Upper lobe of right lung (tissue), 1 donor: ENCODE measurements at regions not wholly inside any gene's neighbourhood (a gene's known extent, or its start where the extent isn't known, plus 50 kb on each side); places are given as distances from the start of the nearest gene placed in this dataset.

Source experiments
- ATAC-seq: fragments of 200-7000 bp; cut with Tn5 transposase; one replicate; pipeline ENCODE4 v1.9.1; 2020; ENCODE audit warnings: mild to moderate bottlenecking, moderate library complexity
- DNase-seq: peaks from one replicate; pipeline ENCODE4 v3.0.0-alpha.2; 2020
- H3K27ac ChIP-seq: fragments of 200-600 bp; one replicate; pipeline ENCODE4 v1.8.0; 2022
- H3K27me3 ChIP-seq: fragments of 200-600 bp; one replicate; pipeline ENCODE4 v1.8.0; 2022; ENCODE audit warnings: mild to moderate bottlenecking
- H3K36me3 ChIP-seq: fragments of 200-600 bp; one replicate; pipeline ENCODE4 v1.8.0; 2022
- H3K4me1 ChIP-seq: fragments of 200-600 bp; one replicate; pipeline ENCODE4 v1.8.0; 2022
- H3K4me3 ChIP-seq: fragments of 200-600 bp; one replicate; pipeline ENCODE4 v1.8.0; 2022; ENCODE audit warnings: mild to moderate bottlenecking
- H3K9me3 ChIP-seq: fragments of 200-600 bp; one replicate; pipeline ENCODE4 v1.8.0; 2022
- CTCF ChIP-seq: fragments of 200-600 bp; IDR thresholded peaks from one replicate; pipeline ENCODE4 v1.8.0; 2022; ENCODE audit warnings: antibody characterized with exemption
- intact Hi-C: fragments of 100-400 bp; cut with DNase I; formaldehyde crosslinking; loops from one replicate; pipeline ENCODE4 v1.11.0; 2022
- donor health status: DM: no; HTN: yes; CAD: no; lungs with severe emphysema.

- Histone ChIP-seq H3K4me3 (no peak overlapping the region), H3K27ac (no peak overlapping the region), H3K4me1 (no peaks in the 10 kb centered on the region), H3K36me3 (no peaks in the 10 kb centered on the region), H3K9me3 (no peaks in the 10 kb centered on the region), H3K27me3 (no peaks in the 10 kb centered on the region)
- intact Hi-C loops, result no loop called here
- TF ChIP-seq CTCF, result no peak
- DNase-seq (no peak), ATAC-seq (no peak)
Measured at GRCh38 chr3:159348431-159348830, 546.6 kb downstream of the MFSD1 start.

GRCh38 chr3:159356606-159357005 is 554.8 kb downstream of the MFSD1 start:
- no peaks in the 10 kb centered on the region for H3K27me3 ChIP-seq
- intact Hi-C loops, result no loop called here
- DNase-seq (no peak), ATAC-seq (no peak)
- no peaks in the 10 kb centered on the region for H3K4me1 ChIP-seq
- no peaks in the 10 kb centered on the region for H3K36me3 ChIP-seq
- no peaks in the 10 kb centered on the region for H3K9me3 ChIP-seq
- no peak overlapping the region for H3K4me3 ChIP-seq
- H3K27ac ChIP-seq, result no peak overlapping the region
- no peak for TF ChIP-seq CTCF

GRCh38 chr3:159364511-159364910 is 562.7 kb downstream of the MFSD1 start:
- intact Hi-C loops, result no loop called here

GRCh38 chr3:159366476-159366875 is 564.6 kb downstream of the MFSD1 start:
- Histone ChIP-seq H3K4me1 (no peaks in the 10 kb centered on the region), H3K9me3 (no peaks in the 10 kb centered on the region), H3K27me3 (no peaks in the 10 kb centered on the region), H3K4me3 (no peak overlapping the region), H3K27ac (no peak overlapping the region), H3K36me3 (no peaks in the 10 kb centered on the region)
- TF ChIP-seq CTCF, result no peak
- DNase-seq, result no peak
- no peak for ATAC-seq
- intact Hi-C loops, result no loop called here

More at GRCh38 chr3:159364511-159364910, 562.7 kb downstream of the MFSD1 start:
- Histone ChIP-seq H3K27me3 (no peaks in the 10 kb centered on the region), H3K4me3 (no peak overlapping the region), H3K9me3 (no peaks in the 10 kb centered on the region), H3K36me3 (no peaks in the 10 kb centered on the region), H3K4me1 (no peaks in the 10 kb centered on the region), H3K27ac (no peak overlapping the region)
- TF ChIP-seq CTCF, result no peak
- ATAC-seq (no peak), DNase-seq (no peak)

GRCh38 chr3:159371961-159372360 is 570.1 kb downstream of the MFSD1 start:
- Histone ChIP-seq H3K27me3 (no peaks in the 10 kb centered on the region), H3K4me1 (no peaks in the 10 kb centered on the region), H3K4me3 (no peak overlapping the region), H3K36me3 (no peaks in the 10 kb centered on the region), H3K9me3 (no peaks in the 10 kb centered on the region), H3K27ac (no peak overlapping the region)
- intact Hi-C loops, result no loop called here
- TF ChIP-seq CTCF, result no peak
- no peak for ATAC-seq
- no peak for DNase-seq
